ENCODE measurements at regions not wholly inside any gene's neighbourhood (a gene's known extent, or its start where the extent isn't known, plus 50 kb on each side); places are given as distances from the start of the nearest gene placed in this dataset.

DNA sequence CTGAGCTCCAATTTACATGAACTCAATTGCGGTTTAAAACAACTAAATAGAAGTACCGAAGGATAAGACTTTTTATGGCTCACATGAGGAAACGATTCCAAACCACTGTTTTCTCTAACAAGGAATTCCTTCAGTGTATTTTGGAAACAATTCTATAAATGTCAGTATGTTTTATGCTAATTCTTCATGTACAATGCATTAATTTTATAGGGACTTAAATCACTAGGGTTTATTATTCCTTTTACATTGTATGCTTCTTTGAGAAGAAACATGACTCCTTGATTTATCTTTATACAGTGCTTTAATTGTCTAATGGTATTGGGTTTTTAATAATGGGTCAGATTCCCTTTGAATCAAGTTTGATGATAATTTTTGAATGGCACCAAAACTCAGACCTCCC, 566.8 kb downstream of the EPHA4 start:
- TF ChIP-seq POLR2A (IDR thresholded peaks at IDR 0.05): no peak
- TF ChIP-seq, protein P1, sequence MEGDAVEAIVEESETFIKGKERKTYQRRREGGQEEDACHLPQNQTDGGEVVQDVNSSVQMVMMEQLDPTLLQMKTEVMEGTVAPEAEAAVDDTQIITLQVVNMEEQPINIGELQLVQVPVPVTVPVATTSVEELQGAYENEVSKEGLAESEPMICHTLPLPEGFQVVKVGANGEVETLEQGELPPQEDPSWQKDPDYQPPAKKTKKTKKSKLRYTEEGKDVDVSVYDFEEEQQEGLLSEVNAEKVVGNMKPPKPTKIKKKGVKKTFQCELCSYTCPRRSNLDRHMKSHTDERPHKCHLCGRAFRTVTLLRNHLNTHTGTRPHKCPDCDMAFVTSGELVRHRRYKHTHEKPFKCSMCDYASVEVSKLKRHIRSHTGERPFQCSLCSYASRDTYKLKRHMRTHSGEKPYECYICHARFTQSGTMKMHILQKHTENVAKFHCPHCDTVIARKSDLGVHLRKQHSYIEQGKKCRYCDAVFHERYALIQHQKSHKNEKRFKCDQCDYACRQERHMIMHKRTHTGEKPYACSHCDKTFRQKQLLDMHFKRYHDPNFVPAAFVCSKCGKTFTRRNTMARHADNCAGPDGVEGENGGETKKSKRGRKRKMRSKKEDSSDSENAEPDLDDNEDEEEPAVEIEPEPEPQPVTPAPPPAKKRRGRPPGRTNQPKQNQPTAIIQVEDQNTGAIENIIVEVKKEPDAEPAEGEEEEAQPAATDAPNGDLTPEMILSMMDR (IDR thresholded peaks at IDR 0.05): no peak
